ENCODE measurements at regions not wholly inside any gene's neighbourhood (a gene's known extent, or its start where the extent isn't known, plus 50 kb on each side); places are given as distances from the start of the nearest gene placed in this dataset.

DNA sequence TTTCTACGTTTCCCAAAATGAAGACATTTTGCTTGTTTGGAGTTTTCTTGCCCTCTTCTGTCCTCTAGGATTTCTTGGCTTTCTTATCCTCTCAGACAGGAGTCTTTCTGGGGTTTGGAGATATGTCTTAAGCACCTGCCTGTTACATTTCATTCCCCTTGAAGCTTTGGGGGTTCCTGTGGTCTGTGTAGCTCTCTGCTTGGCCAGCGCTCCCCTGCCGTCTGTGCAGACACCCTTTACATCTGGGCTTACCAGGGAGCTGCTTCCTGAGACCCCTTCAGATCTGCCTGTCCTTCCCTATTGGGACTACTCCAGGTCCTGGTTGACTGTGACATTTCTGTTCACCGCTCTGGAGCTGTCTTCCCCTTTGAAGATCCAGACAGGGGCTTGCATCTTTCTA is 171.9 kb upstream of the CSF3R start:
- DNase-seq (ENCODE audit: low read depth, low spot score) = no peak
- H3K4me3 ChIP-seq (ENCODE audit: low read depth, low read length) = no peak overlapping the region
- in situ Hi-C loops (cut with HindIII; ENCODE audit: low sequenced_read_pairs) = no loop called here
- TF ChIP-seq, protein P1, sequence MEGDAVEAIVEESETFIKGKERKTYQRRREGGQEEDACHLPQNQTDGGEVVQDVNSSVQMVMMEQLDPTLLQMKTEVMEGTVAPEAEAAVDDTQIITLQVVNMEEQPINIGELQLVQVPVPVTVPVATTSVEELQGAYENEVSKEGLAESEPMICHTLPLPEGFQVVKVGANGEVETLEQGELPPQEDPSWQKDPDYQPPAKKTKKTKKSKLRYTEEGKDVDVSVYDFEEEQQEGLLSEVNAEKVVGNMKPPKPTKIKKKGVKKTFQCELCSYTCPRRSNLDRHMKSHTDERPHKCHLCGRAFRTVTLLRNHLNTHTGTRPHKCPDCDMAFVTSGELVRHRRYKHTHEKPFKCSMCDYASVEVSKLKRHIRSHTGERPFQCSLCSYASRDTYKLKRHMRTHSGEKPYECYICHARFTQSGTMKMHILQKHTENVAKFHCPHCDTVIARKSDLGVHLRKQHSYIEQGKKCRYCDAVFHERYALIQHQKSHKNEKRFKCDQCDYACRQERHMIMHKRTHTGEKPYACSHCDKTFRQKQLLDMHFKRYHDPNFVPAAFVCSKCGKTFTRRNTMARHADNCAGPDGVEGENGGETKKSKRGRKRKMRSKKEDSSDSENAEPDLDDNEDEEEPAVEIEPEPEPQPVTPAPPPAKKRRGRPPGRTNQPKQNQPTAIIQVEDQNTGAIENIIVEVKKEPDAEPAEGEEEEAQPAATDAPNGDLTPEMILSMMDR (IDR thresholded peaks at IDR 0.05; ENCODE audit: low read depth, low read length) = no peak

DNA sequence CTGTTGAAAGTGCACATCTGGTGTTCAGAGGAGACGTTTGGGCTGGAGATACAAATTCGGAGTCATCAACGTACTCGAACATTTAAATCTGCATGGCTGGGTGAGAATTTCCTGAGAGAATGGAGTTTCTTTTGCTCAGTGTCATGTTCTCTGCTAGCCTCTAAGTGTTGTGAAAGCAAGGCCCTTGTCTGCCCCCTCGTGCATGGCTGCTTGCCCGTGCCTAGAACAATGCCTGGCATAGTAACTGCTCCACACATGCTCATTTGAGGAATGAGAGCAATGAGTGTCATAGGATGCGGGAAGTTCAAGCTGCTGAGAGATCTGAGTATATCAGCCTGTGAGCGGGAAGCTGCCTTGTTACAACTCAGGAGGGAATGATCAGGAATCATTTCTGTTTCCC is 171.1 kb upstream of the CSF3R start:
- DNase-seq (ENCODE audit: low read depth, low spot score) = no peak
- TF ChIP-seq, protein P1 (IDR thresholded peaks at IDR 0.05; ENCODE audit: low read depth, low read length) = no peak
- in situ Hi-C loops (cut with HindIII; ENCODE audit: low sequenced_read_pairs) = no loop called here

DNA sequence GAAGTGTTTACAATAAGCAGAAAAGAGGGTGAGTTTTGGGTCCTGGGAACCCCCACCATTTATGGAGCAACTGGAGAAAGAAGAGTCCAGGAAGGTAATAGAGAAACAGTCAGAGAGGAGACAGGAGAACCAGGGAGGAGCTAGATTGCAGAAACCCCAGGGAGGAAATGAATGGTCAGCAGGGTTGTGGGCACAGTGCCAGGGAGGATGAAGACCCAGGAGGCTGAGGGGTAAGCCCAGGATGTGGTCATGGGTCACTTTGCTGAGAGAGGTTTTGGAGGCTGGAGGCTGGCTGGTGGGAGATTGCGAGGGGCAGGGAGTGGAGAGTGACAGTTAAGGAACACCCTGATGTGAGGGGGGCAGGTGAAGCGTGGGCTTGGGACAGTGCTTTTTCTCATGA is 169.9 kb upstream of the CSF3R start:
- H3K4me3 ChIP-seq (ENCODE audit: low read depth, low read length) = no peak overlapping the region
- TF ChIP-seq, protein P1 (IDR thresholded peaks at IDR 0.05; ENCODE audit: low read depth, low read length) = no peak
- in situ Hi-C loops (cut with HindIII; ENCODE audit: low sequenced_read_pairs) = no loop called here
- DNase-seq (ENCODE audit: low read depth, low spot score) = no peak

More for the DNA sequence above, 171.1 kb upstream of the CSF3R start:
- no peak overlapping the region for H3K4me3 ChIP-seq (ENCODE audit: low read depth, low read length)

DNA sequence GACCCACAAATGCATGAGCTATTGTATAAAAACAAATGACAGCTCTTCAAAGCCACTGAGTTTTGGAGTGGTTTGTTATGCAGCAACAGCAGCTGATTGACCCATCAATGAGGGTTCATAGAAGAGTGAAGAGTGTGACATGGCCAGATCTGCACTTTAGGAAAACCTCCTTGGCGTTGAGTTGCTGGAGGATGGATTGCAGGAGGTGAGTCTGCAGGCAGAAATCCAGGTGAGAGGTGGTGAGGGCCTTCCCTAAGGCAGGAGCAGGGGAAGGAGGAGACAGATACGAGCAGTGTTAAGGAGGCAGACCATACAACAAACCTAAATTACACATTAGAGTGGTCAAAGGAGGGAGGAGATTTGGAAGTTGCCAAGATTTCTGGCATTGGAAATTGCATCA is 169.3 kb upstream of the CSF3R start:
- no peak for DNase-seq (ENCODE audit: low read depth, low spot score)
- TF ChIP-seq, protein P1 (IDR thresholded peaks at IDR 0.05; ENCODE audit: low read depth, low read length) = no peak
- in situ Hi-C loops (cut with HindIII; ENCODE audit: low sequenced_read_pairs) = no loop called here
- no peak overlapping the region for H3K4me3 ChIP-seq (ENCODE audit: low read depth, low read length)

DNA sequence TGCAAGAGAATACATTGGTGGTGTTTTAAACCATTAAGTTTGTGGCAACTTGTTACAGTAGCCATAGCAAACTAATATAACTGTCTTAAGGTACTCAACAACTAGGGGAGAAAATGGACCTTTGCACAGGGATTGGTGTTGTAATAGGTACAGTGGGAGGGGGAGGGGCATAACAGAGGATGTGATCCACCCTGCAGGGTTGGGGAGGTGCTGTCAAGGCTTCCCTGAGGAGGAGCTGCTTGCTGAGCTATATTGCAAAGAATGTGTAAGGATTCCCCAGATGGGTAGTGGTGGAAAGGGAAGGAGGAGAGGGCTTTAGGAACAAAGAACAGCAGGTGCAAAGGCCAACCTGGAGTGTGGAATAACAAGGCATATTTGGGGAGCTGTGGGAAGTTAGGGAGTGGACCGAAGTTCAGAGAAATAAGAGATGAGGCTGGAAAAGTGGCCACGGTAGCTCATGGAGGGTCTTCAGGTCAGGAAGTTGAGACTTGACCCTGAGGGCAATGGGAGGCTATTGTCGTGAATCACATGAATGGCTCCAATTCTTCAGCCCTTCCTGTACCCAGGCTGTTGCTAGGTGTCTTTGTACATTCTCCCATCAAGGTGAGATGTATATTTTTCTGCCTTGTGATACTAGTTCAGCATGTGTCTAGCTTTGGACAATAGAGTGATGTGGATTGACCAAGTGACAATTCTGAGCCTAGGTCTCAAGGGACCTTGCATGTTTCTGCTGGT is 168.6 kb upstream of the CSF3R start:
- DNase-seq (ENCODE audit: low read depth, low spot score) = no peak
- in situ Hi-C loops (cut with HindIII; ENCODE audit: low sequenced_read_pairs) = no loop called here
- no peak overlapping the region for H3K4me3 ChIP-seq (ENCODE audit: low read depth, low read length)
- TF ChIP-seq, protein P1 (IDR thresholded peaks at IDR 0.05; ENCODE audit: low read depth, low read length) = no peak

- in situ Hi-C loops (cut with HindIII; ENCODE audit: low sequenced_read_pairs) = no loop called here
- TF ChIP-seq, protein P1 (IDR thresholded peaks at IDR 0.05; ENCODE audit: low read depth, low read length) = peak; percentile 95
- DNase-seq (ENCODE audit: low read depth, low spot score) = peak; percentile 24
- H3K4me3 ChIP-seq (ENCODE audit: low read depth, low read length) = no peak overlapping the region
Measured at GRCh38 chr1:36650200-36651065, 167.7 kb upstream of the CSF3R start.
